CD14-positive monocyte (primary cell): ENCODE measurements at regions not wholly inside any gene's neighbourhood (a gene's known extent, or its start where the extent isn't known, plus 50 kb on each side); places are given as distances from the start of the nearest gene placed in this dataset.

ENCODE experiments used
- DNase-seq, 3 donors: peaks; one replicate each; pipeline ENCODE4 v3.0.0-alpha.2; 2011 to 2022
- H2AFZ ChIP-seq: 2 replicates; pipeline ENCODE4 v1.6.0; 2012; ENCODE audit warnings: mild to moderate bottlenecking, low read depth, low read length, inconsistent platforms; ENCODE audit not compliant: insufficient read depth, poor library complexity, severe bottlenecking
- H3K27ac ChIP-seq, 2 donors: 1 replicate in 1 of 2; 2 replicates in 1 of 2; pipeline ENCODE4 v1.5.1; 2012 to 2013; ENCODE audit warnings: low read length in 2 of 2, control low read depth in 1 of 2, inconsistent platforms in 1 of 2, low read depth in 1 of 2, mild to moderate bottlenecking in 1 of 2
- H3K27me3 ChIP-seq, 2 donors: one replicate each; pipeline versions ENCODE4 v1.6.0 to v1.6.1; 2011 to 2013; ENCODE audit warnings: low read length in 2 of 2; ENCODE audit not compliant: control insufficient read depth in 2 of 2, insufficient read depth in 2 of 2
- H3K36me3 ChIP-seq, 2 donors: replicated peaks in 1 of 2; 1 replicate in 1 of 2; 2 replicates in 1 of 2; pipeline versions ENCODE4 v1.5.1 to v1.6.1; 2012 to 2013; ENCODE audit warnings: low read length in 2 of 2, control low read depth in 1 of 2, inconsistent platforms in 1 of 2, mild to moderate bottlenecking in 1 of 2; ENCODE audit not compliant: insufficient read depth in 2 of 2, control insufficient read depth in 1 of 2
- H3K4me1 ChIP-seq, 2 donors: 1 replicate in 1 of 2; 2 replicates in 1 of 2; pipeline versions ENCODE4 v1.5.1 to v1.6.1; 2012 to 2013; ENCODE audit warnings: low read length in 2 of 2, control low read depth in 1 of 2, inconsistent platforms in 1 of 2, mild to moderate bottlenecking in 1 of 2, moderate library complexity in 1 of 2; ENCODE audit not compliant: insufficient read depth in 2 of 2, control insufficient read depth in 1 of 2
- H3K4me2 ChIP-seq: replicated peaks from 2 replicates; pipeline ENCODE3; 2012; ENCODE audit warnings: low read length, moderate library complexity, mild to moderate bottlenecking; ENCODE audit not compliant: poor library complexity, severe bottlenecking; ENCODE audit errors: extremely low read depth
- H3K4me3 ChIP-seq, 3 experiments: fragments of 200-600 bp in 1 of 3; sonication (generic) in 1 of 3; replicated peaks in 1 of 3; 1 replicate in 2 of 3; 2 replicates in 1 of 3; pipeline ENCODE4 v1.5.1; 2011 to 2013; ENCODE audit warnings: low read length in 3 of 3, mild to moderate bottlenecking in 3 of 3, control low read depth in 2 of 3, low read depth in 2 of 3, inconsistent platforms in 1 of 3, moderate library complexity in 1 of 3
- H3K79me2 ChIP-seq: 2 replicates; pipeline ENCODE4 v1.6.0; 2012; ENCODE audit warnings: mild to moderate bottlenecking, control low read depth, inconsistent platforms, low read length, moderate library complexity; ENCODE audit not compliant: insufficient read depth
- H3K9ac ChIP-seq: 2 replicates; pipeline ENCODE4 v1.6.0; 2017; ENCODE audit warnings: low read length, mild to moderate bottlenecking; ENCODE audit not compliant: insufficient read depth, poor library complexity, severe bottlenecking
- H3K9me3 ChIP-seq, 2 donors: replicated peaks in 1 of 2; 1 replicate in 1 of 2; 2 replicates in 1 of 2; pipeline versions ENCODE4 v1.5.1 to v1.6.1; 2012 to 2013; ENCODE audit warnings: low read length in 2 of 2, control low read depth in 1 of 2; ENCODE audit not compliant: control insufficient read depth in 1 of 2, insufficient read depth in 1 of 2
- H4K20me1 ChIP-seq: 2 replicates; pipeline ENCODE4 v1.6.0; 2012; ENCODE audit warnings: mild to moderate bottlenecking, low read length, control low read depth, moderate library complexity; ENCODE audit not compliant: insufficient read depth
- H3K27ac Mint-ChIP-seq, 7 donors: one replicate each; pipeline ENCODE4 v1.8.0; 2020; ENCODE audit warnings: mild to moderate bottlenecking in 7 of 7, mixed read lengths in 7 of 7, moderate library complexity in 6 of 7, inconsistent platforms in 2 of 7
- H3K27me3 Mint-ChIP-seq, 3 donors: one replicate each; pipeline ENCODE4 v1.8.0; 2021 to 2022; ENCODE audit warnings: low read depth in 3 of 3, mild to moderate bottlenecking in 3 of 3, mixed read lengths in 3 of 3, moderate library complexity in 3 of 3, inconsistent platforms in 1 of 3
- H3K36me3 Mint-ChIP-seq, 2 donors: one replicate each; pipeline ENCODE4 v1.8.0; 2020; ENCODE audit warnings: mixed read lengths in 2 of 2, inconsistent platforms in 1 of 2, mild to moderate bottlenecking in 1 of 2
- H3K4me1 Mint-ChIP-seq: one replicate; pipeline ENCODE4 v1.8.0; 2020; ENCODE audit warnings: mild to moderate bottlenecking, mixed read lengths
- H3K4me3 Mint-ChIP-seq, 2 donors: one replicate each; pipeline ENCODE4 v1.8.0; 2020; ENCODE audit warnings: mild to moderate bottlenecking in 2 of 2, mixed read lengths in 2 of 2, moderate library complexity in 1 of 2
- H3K9me3 Mint-ChIP-seq, 7 donors: one replicate each; pipeline ENCODE4 v1.8.0; 2020 to 2022; ENCODE audit warnings: mixed read lengths in 7 of 7, mild to moderate bottlenecking in 6 of 7, moderate library complexity in 6 of 7, inconsistent platforms in 2 of 7
- WGBS: methylation state at CpG from one replicate; pipeline ENCODE4 v1.1.5; 2013; ENCODE audit warnings: missing lambda C conversion rate; ENCODE audit not compliant: insufficient coverage; 5-methylcytosine and 5-hydroxymethylcytosine counted together
- intact Hi-C, 2 donors: fragments of 100-400 bp; cut with micrococcal nuclease; formaldehyde crosslinking; loops; one replicate each; pipeline versions ENCODE4 v1.15.0 to v1.15.1; 2023
- TF ChIP-seq, protein P1 (sequence below): fragments of 200-600 bp; IDR thresholded peaks from one replicate; pipeline ENCODE4 v1.8.0; 2022; ENCODE audit warnings: antibody characterized with exemption, mild to moderate bottlenecking

DNA sequence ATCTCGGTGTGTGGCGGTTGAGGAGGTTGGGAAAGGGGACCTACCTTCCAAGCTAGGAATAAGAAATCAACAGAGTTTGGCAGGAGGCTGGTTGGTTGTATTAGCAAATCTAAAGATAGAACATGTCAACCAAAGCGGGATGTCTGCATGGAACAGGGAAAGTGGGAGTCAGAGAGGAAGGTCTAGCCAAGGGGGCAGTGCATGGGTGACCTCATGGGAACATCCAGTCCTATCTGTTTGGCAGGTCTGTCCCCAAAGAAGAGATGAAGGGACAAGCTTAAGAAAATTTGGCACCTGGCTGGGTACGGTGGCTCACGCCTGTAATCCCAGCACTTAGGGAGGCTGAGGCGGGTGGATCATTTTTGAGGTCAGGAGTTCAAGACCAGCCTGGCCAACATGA, 118.7 kb upstream of the TSC22D1 start:
- H3K36me3 Mint-ChIP-seq, result no peaks in the 10 kb centered on the region
- WGBS, result 81% methylated on average over 3 of the region's 6 CpGs
- intact Hi-C loops, result no loop called here
- no peaks in the 10 kb centered on the region for H3K4me1 Mint-ChIP-seq
- H3K4me3 ChIP-seq, result no peak overlapping the region
- no peaks in the 10 kb centered on the region for H3K4me1 ChIP-seq
- no peak overlapping the region for H3K27ac ChIP-seq
- no peaks in the 10 kb centered on the region for H3K9me3 ChIP-seq
- H2AFZ ChIP-seq, result no peak overlapping the region
- DNase-seq, result no peak
- no peak overlapping the region for H3K27ac Mint-ChIP-seq
- TF ChIP-seq, protein P1, sequence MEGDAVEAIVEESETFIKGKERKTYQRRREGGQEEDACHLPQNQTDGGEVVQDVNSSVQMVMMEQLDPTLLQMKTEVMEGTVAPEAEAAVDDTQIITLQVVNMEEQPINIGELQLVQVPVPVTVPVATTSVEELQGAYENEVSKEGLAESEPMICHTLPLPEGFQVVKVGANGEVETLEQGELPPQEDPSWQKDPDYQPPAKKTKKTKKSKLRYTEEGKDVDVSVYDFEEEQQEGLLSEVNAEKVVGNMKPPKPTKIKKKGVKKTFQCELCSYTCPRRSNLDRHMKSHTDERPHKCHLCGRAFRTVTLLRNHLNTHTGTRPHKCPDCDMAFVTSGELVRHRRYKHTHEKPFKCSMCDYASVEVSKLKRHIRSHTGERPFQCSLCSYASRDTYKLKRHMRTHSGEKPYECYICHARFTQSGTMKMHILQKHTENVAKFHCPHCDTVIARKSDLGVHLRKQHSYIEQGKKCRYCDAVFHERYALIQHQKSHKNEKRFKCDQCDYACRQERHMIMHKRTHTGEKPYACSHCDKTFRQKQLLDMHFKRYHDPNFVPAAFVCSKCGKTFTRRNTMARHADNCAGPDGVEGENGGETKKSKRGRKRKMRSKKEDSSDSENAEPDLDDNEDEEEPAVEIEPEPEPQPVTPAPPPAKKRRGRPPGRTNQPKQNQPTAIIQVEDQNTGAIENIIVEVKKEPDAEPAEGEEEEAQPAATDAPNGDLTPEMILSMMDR, result no peak
- no peaks in the 10 kb centered on the region for H3K79me2 ChIP-seq
- H3K9ac ChIP-seq, result no peak overlapping the region
- H4K20me1 ChIP-seq, result no peaks in the 10 kb centered on the region
- H3K27me3 Mint-ChIP-seq, result peaks cover 2 to 4% (median 4%) of the 10 kb centered on the region in 3 donors
- H3K27me3 ChIP-seq, result no peaks in the 10 kb centered on the region
- H3K9me3 Mint-ChIP-seq, result no peaks in the 10 kb centered on the region
- no peaks in the 10 kb centered on the region for H3K36me3 ChIP-seq
- H3K4me2 ChIP-seq, result no peak overlapping the region
- H3K4me3 Mint-ChIP-seq, result no peak overlapping the region

DNA sequence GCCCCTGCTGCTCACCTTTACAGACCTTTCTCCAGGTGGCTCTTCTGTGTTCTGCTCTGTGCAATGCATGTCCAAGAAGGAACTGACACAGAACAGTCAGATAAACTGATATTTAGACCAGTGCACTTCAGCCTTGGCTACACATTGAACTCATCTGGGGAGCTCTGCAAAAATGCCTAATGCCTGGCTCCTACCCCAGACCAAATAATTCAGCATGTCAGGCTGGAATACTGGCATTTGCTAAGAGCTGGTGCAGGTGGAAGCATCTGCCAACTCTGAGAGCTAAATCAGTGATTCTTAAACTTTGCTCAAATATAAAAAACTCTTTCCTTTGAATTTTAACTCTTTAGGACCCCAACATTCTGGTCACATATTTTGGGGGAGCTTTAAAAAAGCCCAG, 118.2 kb upstream of the TSC22D1 start:
- DNase-seq, result no peak
- H3K4me3 ChIP-seq, result no peak overlapping the region
- no peaks in the 10 kb centered on the region for H4K20me1 ChIP-seq
- no peak overlapping the region for H3K27ac Mint-ChIP-seq
- H2AFZ ChIP-seq, result no peak overlapping the region
- no peak overlapping the region for H3K4me3 Mint-ChIP-seq
- H3K27me3 Mint-ChIP-seq, result peaks cover 2 to 4% (median 4%) of the 10 kb centered on the region in 3 donors
- H3K9me3 ChIP-seq, result no peaks in the 10 kb centered on the region
- no peaks in the 10 kb centered on the region for H3K36me3 Mint-ChIP-seq
- no peaks in the 10 kb centered on the region for H3K36me3 ChIP-seq
- TF ChIP-seq, protein P1, result no peak
- H3K79me2 ChIP-seq, result no peaks in the 10 kb centered on the region
- no peak overlapping the region for H3K4me2 ChIP-seq
- H3K27me3 ChIP-seq, result no peaks in the 10 kb centered on the region
- H3K4me1 ChIP-seq, result no peaks in the 10 kb centered on the region
- no peak overlapping the region for H3K27ac ChIP-seq
- H3K4me1 Mint-ChIP-seq, result no peaks in the 10 kb centered on the region
- no peaks in the 10 kb centered on the region for H3K9me3 Mint-ChIP-seq
- no peak overlapping the region for H3K9ac ChIP-seq
- intact Hi-C loops, result no loop called here
